ENCODE measurements at regions not wholly inside any gene's neighbourhood (a gene's known extent, or its start where the extent isn't known, plus 50 kb on each side); places are given as distances from the start of the nearest gene placed in this dataset.

GRCh38 chr14:101030586-101030985 lies 127.1 kb upstream of the RTL1 start:
- no peaks in the 10 kb centered on the region for H3K4me1 ChIP-seq

GRCh38 chr14:101031186-101031585 lies 127.7 kb upstream of the RTL1 start:
- Histone ChIP-seq H3K4me3 (no peak overlapping the region), H3K9me3 (no peaks in the 10 kb centered on the region), H3K36me3 (peaks cover 0 to 4% (median 0%) of the 10 kb centered on the region in 9 donors), H3K27me3 (no peaks in the 10 kb centered on the region), H3K27ac (no peak overlapping the region), H3K4me1 (no peaks in the 10 kb centered on the region)
- no peak for DNase-seq
- intact Hi-C loops (cut with DNase I): no loop called here
- TF ChIP-seq CTCF (IDR thresholded peaks at IDR 0.05): no peak
- no peak for ATAC-seq
- 89 to 90% methylated on average over 14 of the region's 14 CpGs for WGBS, 2 donors

More at GRCh38 chr14:101030586-101030985, 127.1 kb upstream of the RTL1 start:
- H3K27ac ChIP-seq: no peak overlapping the region
- DNase-seq (no peak), ATAC-seq (no peak)
- no peaks in the 10 kb centered on the region for H3K9me3 ChIP-seq
- no peak overlapping the region for H3K4me3 ChIP-seq
- intact Hi-C loops (cut with DNase I): no loop called here
- peaks cover 0 to 4% (median 0%) of the 10 kb centered on the region in 9 donors for H3K36me3 ChIP-seq
- 86 to 89% methylated on average over 14 of the region's 14 CpGs for WGBS, 2 donors
- no peak for TF ChIP-seq CTCF (IDR thresholded peaks at IDR 0.05)
- H3K27me3 ChIP-seq: no peaks in the 10 kb centered on the region

- Histone ChIP-seq H3K36me3 (peaks cover 0 to 4% (median 0%) of the 10 kb centered on the region in 9 donors), H3K27me3 (no peaks in the 10 kb centered on the region), H3K9me3 (no peaks in the 10 kb centered on the region), H3K4me1 (no peaks in the 10 kb centered on the region), H3K4me3 (no peak overlapping the region), H3K27ac (no peak overlapping the region)
- intact Hi-C loops (cut with DNase I): no loop called here
- ATAC-seq (no peak), DNase-seq (no peak)
- WGBS, 2 donors: 84 to 92% methylated on average over 17 of the region's 17 CpGs
- no peak for TF ChIP-seq CTCF (IDR thresholded peaks at IDR 0.05)
Observed at GRCh38 chr14:101031721-101032120, 128.2 kb upstream of the RTL1 start.

- DNase-seq (no peak), ATAC-seq (no peak)
- no peak overlapping the region for H3K4me3 ChIP-seq
- no peak for TF ChIP-seq CTCF (IDR thresholded peaks at IDR 0.05)
- H3K9me3 ChIP-seq: no peaks in the 10 kb centered on the region
- intact Hi-C loops (cut with DNase I): no loop called here
- H3K27ac ChIP-seq: no peak overlapping the region
- 79 to 82% methylated on average over 6 of the region's 6 CpGs for WGBS, 2 donors
- peaks cover 0 to 4% (median 0%) of the 10 kb centered on the region in 9 donors for H3K36me3 ChIP-seq
- H3K27me3 ChIP-seq: no peaks in the 10 kb centered on the region
- no peaks in the 10 kb centered on the region for H3K4me1 ChIP-seq
Observed at GRCh38 chr14:101032433-101032832, 128.9 kb upstream of the RTL1 start.
